H1 (cell line): ENCODE measurements at regions not wholly inside any gene's neighbourhood (a gene's known extent, or its start where the extent isn't known, plus 50 kb on each side); places are given as distances from the start of the nearest gene placed in this dataset.
"Not testable (repeated sequence)": the region's sequence is repeated elsewhere in the genome, so short reads cannot be mapped to it uniquely, and the experiment has no call there.

Experiments used
- CTCF ChIA-PET: fragments of 300-600 bp; sonication (Branson Sonifier 250); formaldehyde crosslinking; loops from one replicate; lab custom pipeline; 2021; ENCODE audit not compliant: partially characterized antibody; lab: Charles Lee
- POLR2A ChIA-PET: fragments of 300-600 bp; sonication (Branson Sonifier 250); formaldehyde crosslinking; loops from one replicate; lab custom pipeline; 2021; ENCODE audit warnings: inconsistent platforms; ENCODE audit not compliant: partially characterized antibody; lab: Charles Lee
- DNase-seq, 2 experiments: peaks; one replicate each; pipeline versions ENCODE4 v3.0.0 to v3.0.0-alpha.2; 2010 to 2022; ENCODE audit warnings: low spot score in 2 of 2, low read depth in 1 of 2, mixed read lengths in 1 of 2
- FAIRE-seq: peaks from 2 replicates; lab custom pipeline; 2011; peaks lifted over from hg19 to GRCh38; lab: Jason Lieb, UNC
- H2AFZ ChIP-seq: 2 replicates; pipeline ENCODE4 v1.8.1; 2012; ENCODE audit warnings: low read length, inconsistent platforms
- H2AK5ac ChIP-seq: 2 replicates; pipeline ENCODE4 v1.6.1; 2013; ENCODE audit warnings: low read depth, low read length
- H2BK120ac ChIP-seq: replicated peaks from 2 replicates; pipeline ENCODE3; 2013; ENCODE audit warnings: low read depth, low read length, inconsistent platforms
- H2BK12ac ChIP-seq: 2 replicates; pipeline ENCODE4 v1.6.1; 2013; ENCODE audit warnings: low read depth, low read length
- H2BK15ac ChIP-seq: 2 replicates; pipeline ENCODE4 v1.6.1; 2013; ENCODE audit warnings: low read length
- H2BK20ac ChIP-seq: 2 replicates; pipeline ENCODE4 v1.6.1; 2013; ENCODE audit warnings: low read length
- H2BK5ac ChIP-seq: 2 replicates; pipeline ENCODE4 v1.6.1; 2013; ENCODE audit warnings: low read depth, low read length
- H3K14ac ChIP-seq: 2 replicates; pipeline ENCODE4 v1.6.1; 2013; ENCODE audit warnings: inconsistent platforms; ENCODE audit not compliant: insufficient read length
- H3K18ac ChIP-seq: 2 replicates; pipeline ENCODE4 v1.6.1; 2013; ENCODE audit warnings: low read length; ENCODE audit errors: extremely low read depth
- H3K23ac ChIP-seq: 2 replicates; pipeline ENCODE4 v1.6.1; 2013; ENCODE audit warnings: inconsistent platforms; ENCODE audit not compliant: insufficient read length
- H3K23me2 ChIP-seq: 2 replicates; pipeline ENCODE4 v1.6.1; 2013; ENCODE audit warnings: low read depth, low read length
- H3K27ac ChIP-seq: 2 replicates; pipeline ENCODE4 v1.6.1; 2011; ENCODE audit warnings: low read depth, low read length, inconsistent platforms
- H3K27me3 ChIP-seq, 4 experiments: replicated peaks in 1 of 4; 1 replicate in 1 of 4; 2 replicates in 3 of 4; pipeline versions ENCODE4 v1.6.1 to v1.8.1; 2011 to 2013; ENCODE audit warnings: low read length in 3 of 4, mild to moderate bottlenecking in 3 of 4, inconsistent platforms in 2 of 4, mixed read lengths in 2 of 4, moderate library complexity in 1 of 4; ENCODE audit not compliant: control insufficient read depth in 3 of 4, insufficient read depth in 3 of 4; ENCODE audit errors: extremely low read depth in 1 of 4
- H3K36me3 ChIP-seq, 4 experiments: 2 replicates each; pipeline versions ENCODE4 v1.6.1 to v1.8.1; 2011 to 2013; ENCODE audit warnings: mild to moderate bottlenecking in 4 of 4, low read length in 3 of 4, moderate library complexity in 2 of 4, control low read depth in 1 of 4, inconsistent platforms in 1 of 4; ENCODE audit not compliant: insufficient read depth in 4 of 4, control insufficient read depth in 2 of 4
- H3K4ac ChIP-seq: replicated peaks from 2 replicates; pipeline ENCODE3; 2013; ENCODE audit warnings: low read length, low read depth, mixed read lengths, inconsistent platforms; ENCODE audit not compliant: insufficient read length
- H3K4me1 ChIP-seq, 4 experiments: replicated peaks in 1 of 4; 1 replicate in 1 of 4; 2 replicates in 3 of 4; pipeline versions ENCODE4 v1.6.1 to v1.8.1; 2011 to 2013; ENCODE audit warnings: low read length in 3 of 4, inconsistent platforms in 2 of 4, mixed read lengths in 1 of 4; ENCODE audit not compliant: insufficient read depth in 4 of 4, control insufficient read depth in 3 of 4
- H3K4me2 ChIP-seq, 2 experiments: 2 replicates each; pipeline versions ENCODE4 v1.6.1 to v1.8.1; 2011 to 2013; ENCODE audit warnings: low read depth in 2 of 2, low read length in 2 of 2, control low read depth in 1 of 2, inconsistent platforms in 1 of 2, mild to moderate bottlenecking in 1 of 2; ENCODE audit not compliant: insufficient read depth in 1 of 2
- H3K4me3 ChIP-seq, 4 experiments: fragments of 200-600, 300-600 bp in 1 of 4; sonication (generic), shearing (Covaris generic), sonication (Bioruptor Twin) in 1 of 4; 2 replicates each; pipeline versions ENCODE4 v1.5.1 to v1.8.1; 2011 to 2016; ENCODE audit warnings: low read length in 4 of 4, low read depth in 3 of 4, control low read depth in 2 of 4, inconsistent platforms in 2 of 4, mild to moderate bottlenecking in 2 of 4, mixed read lengths in 1 of 4, moderate library complexity in 1 of 4; ENCODE audit not compliant: insufficient read depth in 2 of 4; ENCODE audit errors: extremely low read depth in 1 of 4
- H3K56ac ChIP-seq: replicated peaks from 2 replicates; pipeline ENCODE3; 2013; ENCODE audit warnings: low read depth, mild to moderate bottlenecking, mixed read lengths, low read length, inconsistent platforms; ENCODE audit not compliant: insufficient read length
- H3K79me1 ChIP-seq: 2 replicates; pipeline ENCODE4 v1.6.1; 2013; ENCODE audit warnings: low read depth, low read length, control low read depth
- H3K79me2 ChIP-seq, 2 experiments: 2 replicates each; pipeline versions ENCODE4 v1.6.1 to v1.8.1; 2012 to 2013; ENCODE audit warnings: low read length in 2 of 2, mild to moderate bottlenecking in 2 of 2, inconsistent platforms in 1 of 2; ENCODE audit not compliant: insufficient read depth in 2 of 2, control insufficient read depth in 1 of 2
- H3K9ac ChIP-seq, 4 experiments: replicated peaks in 1 of 4; 1 replicate in 1 of 4; 2 replicates in 3 of 4; pipeline versions ENCODE4 v1.6.1 to v1.8.1; 2011 to 2013; ENCODE audit warnings: low read depth in 3 of 4, low read length in 3 of 4, control low read depth in 2 of 4, mild to moderate bottlenecking in 2 of 4, moderate library complexity in 2 of 4, inconsistent platforms in 1 of 4; ENCODE audit errors: extremely low read depth in 1 of 4
- H3K9me3 ChIP-seq, 2 experiments: 2 replicates each; pipeline versions ENCODE4 v1.6.1 to v1.8.1; 2012 to 2013; ENCODE audit warnings: mild to moderate bottlenecking in 2 of 2, moderate library complexity in 2 of 2, control low read depth in 1 of 2, inconsistent platforms in 1 of 2, low read depth in 1 of 2, low read length in 1 of 2, mixed read lengths in 1 of 2; ENCODE audit not compliant: insufficient read depth in 2 of 2
- H4K20me1 ChIP-seq, 2 experiments: replicated peaks in 1 of 2; 2 replicates each; pipeline versions ENCODE3 to v1.8.1; 2011 to 2013; ENCODE audit warnings: inconsistent platforms in 2 of 2, low read length in 2 of 2, mild to moderate bottlenecking in 1 of 2; ENCODE audit not compliant: insufficient read depth in 2 of 2, control insufficient read depth in 1 of 2
- H4K5ac ChIP-seq: 2 replicates; pipeline ENCODE4 v1.6.1; 2013; ENCODE audit warnings: low read length, low read depth, mixed read lengths, inconsistent platforms; ENCODE audit not compliant: insufficient read length
- H4K8ac ChIP-seq: 2 replicates; pipeline ENCODE4 v1.8.0; 2013; ENCODE audit warnings: mild to moderate bottlenecking, moderate library complexity, low read length, inconsistent platforms; ENCODE audit not compliant: insufficient read depth; ENCODE audit errors: extremely low read depth
- H4K91ac ChIP-seq: replicated peaks from 2 replicates; pipeline ENCODE3; 2013; ENCODE audit warnings: low read length, mixed read lengths, inconsistent platforms; ENCODE audit not compliant: insufficient read length
- CEBPB ChIP-seq: IDR thresholded peaks from 2 replicates; pipeline ENCODE4 v1.6.1; 2012; ENCODE audit warnings: low read depth, low read length
- NRF1 ChIP-seq: IDR thresholded peaks from 2 replicates; pipeline ENCODE4 v1.6.1; 2011; ENCODE audit warnings: mild to moderate bottlenecking, low read depth, low read length, improper control_type of control experiment
- RAD21 ChIP-seq, 2 experiments: IDR thresholded peaks in 1 of 2; conservative IDR thresholded peaks in 1 of 2; 2 replicates each; pipeline ENCODE4 v1.6.1; 2011; ENCODE audit warnings: low read depth in 2 of 2, low read length in 2 of 2, improper control_type of control experiment in 1 of 2, inconsistent platforms in 1 of 2, mild to moderate bottlenecking in 1 of 2, moderate library complexity in 1 of 2
- WGBS, 2 experiments: shearing (Covaris generic) in 1 of 2; methylation state at CpG; one replicate each; pipeline versions ENCODE4 v1.1.6 to v1.1.7; 2013 to 2015; ENCODE audit warnings: low lambda C conversion rate in 2 of 2, mixed read lengths in 2 of 2, inconsistent platforms in 1 of 2, low coverage in 1 of 2, missing lambda C conversion rate in 1 of 2; ENCODE audit not compliant: insufficient replicate concordance in 2 of 2, insufficient coverage in 1 of 2, insufficient read length in 1 of 2; ENCODE audit errors: extremely low coverage in 1 of 2, missing lambda C conversion rate in 1 of 2; 5-methylcytosine and 5-hydroxymethylcytosine counted together

DNA sequence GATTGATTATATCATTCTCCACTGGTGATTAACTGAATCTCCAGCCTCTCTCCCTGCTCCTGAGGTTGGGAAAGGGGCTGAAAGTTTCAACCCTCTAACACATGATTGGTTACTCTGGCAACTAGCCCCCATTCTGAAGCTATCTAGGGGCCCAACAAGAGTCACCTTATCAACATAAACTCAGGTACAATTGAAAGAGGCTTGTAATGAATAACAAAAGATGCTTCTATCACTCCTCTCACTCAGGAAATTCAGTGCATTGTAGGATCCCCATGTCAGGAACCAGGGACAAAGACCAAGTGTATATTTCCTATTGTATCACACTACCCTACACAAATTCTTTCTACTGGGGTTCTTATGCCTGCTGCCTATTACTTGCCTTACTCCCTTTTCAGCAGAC lies 123.9 kb upstream of the SLC13A1 start (continued):
- TF ChIP-seq NRF1, result no peak
- no peak for TF ChIP-seq RAD21 (IDR thresholded peaks at IDR 0.05 in 1 of 2, conservative IDR thresholded peaks at IDR 0.05 in 1 of 2; ENCODE audit: low read depth in 2 of 2, low read length in 2 of 2)
- no peak for TF ChIP-seq CEBPB

DNA sequence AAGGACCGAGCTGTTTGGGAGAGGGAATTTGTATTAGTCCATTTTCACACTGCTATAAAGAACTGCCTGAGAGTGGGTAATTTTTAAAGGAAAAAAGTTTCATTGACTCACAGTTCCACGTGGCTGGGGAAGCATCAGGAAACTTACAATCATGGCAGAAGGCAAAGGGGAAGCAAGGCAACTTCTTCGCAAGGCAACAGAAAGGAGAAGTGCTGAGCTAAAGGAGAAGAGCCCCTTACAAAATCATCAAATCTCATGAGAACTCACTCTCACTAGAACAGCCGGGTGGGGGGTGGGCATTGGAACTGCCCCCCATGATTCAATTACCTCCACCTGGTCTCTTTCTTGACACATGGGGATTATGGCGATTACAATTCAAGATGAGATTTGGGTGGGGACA lies 121.8 kb upstream of the SLC13A1 start:
- not testable (repeated sequence) for H2BK5ac ChIP-seq, H3K4me2 ChIP-seq, H4K8ac ChIP-seq, H3K36me3 ChIP-seq, H3K27ac ChIP-seq, H4K91ac ChIP-seq, H4K5ac ChIP-seq, H2BK15ac ChIP-seq, H3K23ac ChIP-seq, H3K23me2 ChIP-seq, H3K14ac ChIP-seq, H2BK120ac ChIP-seq, H3K79me1 ChIP-seq, H3K4me1 ChIP-seq, H2BK12ac ChIP-seq, H3K18ac ChIP-seq, H4K20me1 ChIP-seq, H3K4ac ChIP-seq, H3K56ac ChIP-seq, H2BK20ac ChIP-seq, H3K4me3 ChIP-seq, FAIRE-seq, H3K27me3 ChIP-seq, DNase-seq, H2AFZ ChIP-seq, H3K79me2 ChIP-seq, H2AK5ac ChIP-seq, H3K9ac ChIP-seq
- POLR2A ChIA-PET, result interaction anchor here (1.0 kb wide), 1 partner anchor 109 kb away, joined by 4 read pairs; no protein-coding TSS in a partner anchor
- H3K9me3 ChIP-seq, result peaks cover 11 to 19% of the 10 kb centered on the region in 2 experiments
- CTCF ChIA-PET, result interaction anchor here (0.7 kb wide), 1 partner anchor 34 kb away, joined by 3 read pairs; no protein-coding TSS in a partner anchor
- 95% methylated on average over 5 of the region's 5 CpGs; no CpG with 5 or more reads in 1 of the 2 experiments for WGBS, 2 experiments
